GM12874 (cell line): ENCODE measurements at regions not wholly inside any gene's neighbourhood (a gene's known extent, or its start where the extent isn't known, plus 50 kb on each side); places are given as distances from the start of the nearest gene placed in this dataset.

ENCODE experiments used
- CTCF ChIP-seq: IDR thresholded peaks from 2 replicates; pipeline ENCODE4 v1.5.1; 2011; ENCODE audit warnings: low read depth, mild to moderate bottlenecking, control low read depth, low read length, moderate library complexity; ENCODE audit not compliant: insufficient read depth

GRCh38 chr3:5750091-5750490 lies 562.6 kb downstream of the EDEM1 start:
- no peak for TF ChIP-seq CTCF

GRCh38 chr3:5750874-5751640 lies 563.5 kb downstream of the EDEM1 start:
- no peak for TF ChIP-seq CTCF

- no peak for TF ChIP-seq CTCF
These were observed 567.1 kb downstream of the EDEM1 start for GRCh38 chr3:5754602-5755001.

GRCh38 chr3:5756443-5756842 lies 568.9 kb downstream of the EDEM1 start:
- TF ChIP-seq CTCF = no peak

- no peak for TF ChIP-seq CTCF
These were observed 569.8 kb downstream of the EDEM1 start for GRCh38 chr3:5757213-5757804.

- no peak for TF ChIP-seq CTCF
These were observed 571.2 kb downstream of the EDEM1 start for GRCh38 chr3:5758699-5759098.

- no peak for TF ChIP-seq CTCF
These were observed 575.0 kb downstream of the EDEM1 start for GRCh38 chr3:5762506-5762905.
